ENCODE measurements at regions not wholly inside any gene's neighbourhood (a gene's known extent, or its start where the extent isn't known, plus 50 kb on each side); places are given as distances from the start of the nearest gene placed in this dataset.
"Not testable (repeated sequence)": the region's sequence is repeated elsewhere in the genome, so short reads cannot be mapped to it uniquely, and the experiment has no call there.

DNA sequence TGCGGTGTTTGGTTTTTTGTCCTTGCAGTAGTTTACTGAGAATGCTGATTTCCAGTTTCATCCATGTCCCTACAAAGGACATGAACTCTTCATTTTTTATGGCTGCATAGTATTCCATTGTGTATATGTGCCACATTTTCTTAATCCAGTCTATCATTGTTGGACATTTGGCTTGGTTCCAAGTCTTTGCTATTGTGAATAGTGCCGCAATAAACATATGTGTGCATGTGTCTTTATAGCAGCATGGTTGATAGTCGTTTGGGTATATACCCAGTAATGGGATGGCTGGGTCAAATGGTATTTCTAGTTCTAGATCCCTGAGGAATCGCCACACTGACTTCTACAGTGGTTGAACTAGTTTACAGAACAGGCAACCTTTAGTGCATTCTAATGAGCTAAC, 178.5 kb upstream of the GRIN3A start:
- FAIRE-seq; DNase-seq (ENCODE audit: extremely low spot score, insufficient read length, low read depth): not testable (repeated sequence)

DNA sequence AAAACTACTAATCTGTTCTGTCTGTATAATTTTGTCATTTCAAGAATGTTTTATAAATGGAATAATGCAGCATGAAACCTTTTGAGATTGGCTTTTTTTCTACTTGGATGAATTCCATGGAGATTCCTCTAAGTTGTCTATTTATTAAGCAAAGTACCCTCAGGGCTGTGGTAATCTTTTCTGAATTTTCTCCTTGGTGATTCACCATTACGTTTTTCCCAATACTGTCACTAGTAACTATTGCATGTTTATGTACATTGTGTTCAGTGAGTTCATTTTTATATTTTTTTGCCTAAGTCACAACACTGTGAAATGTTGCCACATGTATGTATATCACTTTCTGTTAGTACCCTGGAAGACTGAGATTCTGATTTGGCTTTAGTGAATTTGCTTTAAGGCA, 177.0 kb upstream of the GRIN3A start:
- FAIRE-seq (no peak), DNase-seq (ENCODE audit: extremely low spot score, insufficient read length, low read depth) (no peak)

DNA sequence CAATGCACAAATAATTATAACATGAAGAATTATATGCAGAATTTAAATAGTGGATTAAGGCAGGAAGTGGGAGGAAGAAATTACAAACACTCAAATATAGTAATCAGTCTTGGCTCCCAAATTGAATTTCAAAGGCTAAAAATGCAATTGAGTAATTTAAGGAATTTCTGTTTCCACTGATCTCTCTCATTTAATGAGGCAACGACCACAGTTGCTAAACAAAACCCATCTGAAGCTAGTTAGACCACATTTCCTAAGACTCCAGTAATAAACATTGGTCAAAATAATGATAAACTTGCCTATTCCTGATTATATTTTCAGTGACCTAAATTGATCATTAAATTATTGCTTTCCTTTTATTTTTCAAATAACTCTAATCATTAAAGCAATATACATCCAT, 174.3 kb upstream of the GRIN3A start:
- DNase-seq (ENCODE audit: extremely low spot score, insufficient read length, low read depth), result no peak
- FAIRE-seq, result no peak

DNA sequence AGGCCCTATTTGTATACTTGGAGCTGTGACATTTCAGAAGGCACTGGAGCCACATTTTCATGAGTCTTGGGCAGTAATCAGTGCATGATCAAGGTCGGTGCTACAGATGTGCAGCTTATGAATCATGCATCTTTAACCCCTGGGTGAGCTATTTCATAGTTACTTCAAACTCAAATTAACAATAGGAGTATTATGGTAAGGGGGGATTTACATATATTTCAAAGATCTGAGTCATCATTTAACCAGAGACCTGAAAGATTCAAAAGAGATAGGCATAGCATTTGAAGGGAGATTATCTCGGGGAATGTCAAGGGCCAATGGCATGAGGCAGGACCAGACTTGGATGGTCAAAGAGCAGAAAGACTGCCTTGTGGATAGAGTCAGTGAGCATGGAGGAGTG, 169.0 kb upstream of the GRIN3A start:
- DNase-seq (ENCODE audit: extremely low spot score, insufficient read length, low read depth), result no peak

DNA sequence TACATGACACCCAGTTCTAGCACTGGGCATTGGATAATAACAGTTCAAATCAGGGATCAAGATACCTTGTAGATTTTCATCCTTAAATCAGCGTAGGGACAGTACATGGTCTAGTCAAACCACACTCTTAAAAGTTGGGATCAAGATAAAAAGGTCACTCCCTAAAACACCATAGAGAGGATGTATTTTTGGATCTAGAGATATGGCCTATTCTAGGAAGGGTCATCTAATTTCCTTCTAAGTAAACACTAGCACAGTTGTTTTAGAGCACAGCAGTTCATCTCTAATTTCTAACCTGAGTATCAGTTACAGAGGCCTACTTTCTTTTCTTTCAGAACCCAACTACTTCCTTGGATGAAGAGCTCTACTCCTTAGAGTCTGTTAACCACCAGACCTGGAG, 166.4 kb upstream of the GRIN3A start:
- no peak for DNase-seq (ENCODE audit: extremely low spot score, insufficient read length, low read depth)
- FAIRE-seq, result no peak

More for the DNA sequence above, 169.0 kb upstream of the GRIN3A start:
- FAIRE-seq, result no peak

DNA sequence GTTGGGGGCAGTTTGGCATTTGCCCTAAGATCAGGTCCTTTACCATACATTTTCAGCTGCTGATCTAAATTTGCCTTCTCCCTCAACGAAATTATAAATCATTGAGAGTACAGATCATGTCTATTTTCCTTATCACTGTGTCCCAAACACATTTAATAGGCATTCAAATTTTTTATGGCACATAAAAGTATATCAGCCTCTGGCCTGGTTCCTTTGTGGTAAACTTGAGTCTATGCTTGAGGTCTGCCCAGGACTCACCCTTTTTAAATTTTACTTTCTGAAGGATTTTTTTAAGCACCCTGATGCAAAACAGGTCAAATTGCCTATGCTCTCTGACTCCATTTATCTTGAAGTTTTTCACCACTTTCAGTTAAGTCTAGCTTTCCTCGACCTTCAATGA, 163.6 kb upstream of the GRIN3A start:
- no peak for DNase-seq (ENCODE audit: extremely low spot score, insufficient read length, low read depth)
- no peak for FAIRE-seq

DNA sequence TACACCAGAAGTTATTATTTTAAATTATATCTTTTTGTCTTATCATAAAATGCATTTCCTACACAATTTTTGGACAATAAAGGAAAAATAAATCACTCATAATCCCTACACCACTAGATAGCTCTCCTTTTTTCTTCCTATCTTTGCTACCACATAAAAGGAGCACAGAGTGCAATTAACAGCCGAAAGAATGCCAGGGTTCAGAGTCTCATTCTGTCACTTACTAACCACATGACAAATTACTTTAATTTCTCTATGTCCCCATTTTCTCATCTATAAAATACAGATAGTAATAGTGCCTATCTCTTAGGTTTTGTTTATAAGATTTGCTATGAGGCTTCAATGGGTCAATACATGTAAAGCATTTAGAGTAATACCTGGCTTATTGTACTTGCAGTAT, 158.7 kb upstream of the GRIN3A start:
- FAIRE-seq, result no peak
- no peak for DNase-seq (ENCODE audit: extremely low spot score, insufficient read length, low read depth)

DNA sequence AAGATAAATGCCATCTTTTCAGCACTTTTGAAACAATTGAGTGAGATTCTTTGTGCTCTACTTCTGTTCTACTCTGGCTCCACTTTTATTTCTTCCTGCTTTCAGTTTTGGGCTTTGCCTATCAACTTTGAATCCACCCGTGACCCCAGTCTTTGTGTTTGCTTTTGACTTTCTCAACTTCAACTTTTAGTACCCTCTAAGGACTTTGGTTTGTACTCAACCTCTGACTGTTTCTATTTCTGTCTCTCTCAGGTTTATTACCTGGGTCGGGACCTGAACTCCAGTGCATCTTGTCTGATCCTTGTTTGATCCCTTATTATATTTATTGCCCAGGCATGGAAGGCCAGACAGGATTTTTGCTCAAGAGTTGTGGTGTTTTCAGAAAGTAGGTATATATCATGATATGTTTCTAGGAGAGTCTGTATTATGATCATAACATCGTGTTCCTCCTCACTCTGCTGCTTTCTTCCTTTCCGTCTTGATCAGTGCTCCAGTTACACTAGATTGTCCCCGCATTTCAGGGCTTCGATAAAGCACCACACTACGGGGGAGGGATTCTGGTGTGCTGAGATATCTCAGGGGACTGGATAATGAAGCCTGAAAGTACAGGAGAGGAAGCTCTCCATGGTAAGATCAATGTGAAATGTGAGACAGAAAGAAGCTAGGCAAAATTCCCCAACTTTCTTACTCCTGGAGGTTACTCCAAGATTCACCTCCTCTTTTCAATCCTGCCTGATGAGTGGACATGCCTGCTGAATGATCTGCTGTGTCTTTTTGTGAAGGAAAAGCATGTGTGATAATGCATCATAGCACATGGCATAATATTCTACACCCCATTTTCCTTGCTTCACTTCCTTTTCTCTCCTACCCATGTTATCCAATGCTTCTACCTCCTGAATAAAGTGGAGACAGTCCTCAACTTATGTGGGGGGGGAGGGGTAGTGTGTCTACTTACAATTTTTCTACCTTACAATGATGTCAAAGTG, 155.5 kb upstream of the GRIN3A start:
- FAIRE-seq, result no peak
- no peak for DNase-seq (ENCODE audit: extremely low spot score, insufficient read length, low read depth)

DNA sequence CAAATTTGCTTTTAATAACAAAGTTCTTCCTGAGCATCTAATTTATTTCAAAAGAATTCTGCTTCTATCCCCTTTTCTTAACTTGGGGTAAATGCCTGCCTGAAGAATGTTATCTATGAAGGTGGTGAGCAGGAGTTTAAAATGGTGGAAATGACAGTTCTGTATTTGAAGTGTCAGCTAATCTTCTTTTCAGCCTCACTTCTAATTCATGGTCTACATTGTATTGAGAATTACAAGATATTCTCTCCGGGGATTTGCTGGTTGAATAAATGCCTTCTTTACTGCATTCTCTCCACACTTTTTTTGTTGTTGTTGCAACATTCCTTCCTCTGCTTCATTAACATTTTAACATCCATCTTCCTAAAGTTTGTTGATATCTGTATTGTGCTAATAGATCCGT, 143.1 kb upstream of the GRIN3A start:
- no peak for DNase-seq (ENCODE audit: extremely low spot score, insufficient read length, low read depth)
- no peak for FAIRE-seq

DNA sequence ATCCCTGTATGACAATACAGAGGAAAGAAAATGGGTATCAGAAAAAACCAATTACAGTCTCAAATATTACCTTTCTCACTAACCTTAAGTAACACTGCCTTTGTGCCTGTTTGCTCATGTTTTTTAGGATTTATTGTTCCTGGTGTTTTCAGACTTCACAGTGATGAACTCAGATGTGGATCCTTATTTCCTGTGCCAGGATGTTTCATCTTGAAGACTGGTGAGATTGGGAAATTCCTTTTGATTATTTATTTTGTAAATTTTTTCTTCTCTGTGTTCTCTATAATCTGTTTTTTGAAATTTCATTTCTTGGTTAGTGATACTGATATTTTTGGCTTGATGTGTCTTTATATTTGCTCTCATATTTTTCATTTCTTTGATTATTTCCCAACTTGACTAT, 142.4 kb upstream of the GRIN3A start:
- DNase-seq (ENCODE audit: extremely low spot score, insufficient read length, low read depth) (no peak), FAIRE-seq (no peak)

DNA sequence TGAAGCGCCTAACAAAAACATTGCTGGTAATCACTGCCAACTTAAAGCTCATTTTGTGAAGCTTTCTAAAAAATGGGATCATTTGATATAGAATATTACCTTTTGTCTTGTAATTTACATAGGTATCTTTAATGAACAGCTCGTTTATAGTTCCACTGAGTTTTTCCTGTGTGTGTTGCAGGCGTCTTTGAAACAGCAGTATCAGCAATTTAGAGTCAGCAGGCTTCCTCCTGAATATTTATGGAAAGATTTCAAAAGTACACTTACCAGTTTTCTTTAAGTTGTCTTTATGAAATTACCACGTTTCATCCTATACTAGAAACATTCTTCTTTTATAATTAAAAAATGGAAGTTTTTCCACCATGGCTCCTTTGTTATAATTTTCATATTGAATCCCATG, 140.3 kb upstream of the GRIN3A start:
- DNase-seq (ENCODE audit: extremely low spot score, insufficient read length, low read depth), result no peak
- no peak for FAIRE-seq

DNA sequence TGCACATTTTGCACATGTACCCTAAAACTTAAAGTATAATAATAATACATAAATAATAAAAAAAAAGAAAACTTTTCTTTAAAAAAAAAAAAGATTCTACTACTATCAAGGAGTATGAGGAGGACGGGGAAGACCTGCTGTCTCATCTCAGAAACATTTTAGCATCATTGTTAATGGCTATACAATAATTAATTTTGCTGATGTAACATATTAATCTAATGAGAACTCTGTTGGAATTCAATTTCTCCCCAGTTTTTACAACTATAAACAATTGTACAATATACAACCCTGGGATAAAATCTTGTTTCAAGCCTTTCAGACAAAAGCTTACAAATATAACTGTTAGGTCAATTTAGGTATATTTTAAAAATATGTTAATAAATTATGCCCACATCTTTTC, 139.0 kb upstream of the GRIN3A start:
- no peak for DNase-seq (ENCODE audit: extremely low spot score, insufficient read length, low read depth)
- no peak for FAIRE-seq

DNA sequence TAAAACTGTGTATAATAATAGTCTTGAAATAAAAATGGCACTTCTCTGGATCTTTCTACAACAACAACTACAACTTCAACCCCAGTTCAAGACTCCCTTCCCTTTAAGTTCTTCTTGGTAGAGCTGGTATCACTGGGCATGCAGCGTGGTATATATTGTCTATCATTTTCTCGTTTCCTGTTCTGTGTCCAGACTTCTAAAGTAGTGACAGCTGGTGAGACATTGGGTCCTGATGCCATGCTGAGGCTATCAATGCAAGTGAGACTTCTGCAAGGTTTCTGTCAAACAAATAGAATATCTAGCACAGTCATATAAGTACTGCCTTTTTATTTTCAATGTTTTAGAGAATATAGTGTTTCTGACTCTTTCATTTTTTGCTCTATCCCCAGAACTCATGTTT, 123.0 kb upstream of the GRIN3A start:
- FAIRE-seq (no peak), DNase-seq (ENCODE audit: extremely low spot score, insufficient read length, low read depth) (no peak)

DNA sequence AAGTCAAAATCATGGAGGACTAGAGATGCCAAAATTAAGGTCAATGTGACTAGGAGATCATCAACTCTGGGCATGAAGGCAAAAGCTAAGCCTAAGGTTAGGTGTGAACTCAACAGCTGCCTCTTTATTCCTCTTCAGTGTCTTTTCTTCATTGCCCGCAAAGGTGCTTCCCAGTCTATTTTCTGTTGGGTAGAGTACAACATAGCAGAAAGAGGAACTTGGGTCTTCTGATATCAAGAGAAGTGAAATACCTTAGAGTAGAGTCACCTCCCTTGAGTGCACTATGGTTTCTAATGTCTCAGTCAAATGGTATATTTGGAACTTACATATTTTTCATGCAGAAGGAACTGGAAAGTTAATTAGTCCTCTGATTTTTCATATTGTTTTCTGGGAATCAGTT, 122.5 kb upstream of the GRIN3A start:
- no peak for DNase-seq (ENCODE audit: extremely low spot score, insufficient read length, low read depth)
- FAIRE-seq, result no peak

DNA sequence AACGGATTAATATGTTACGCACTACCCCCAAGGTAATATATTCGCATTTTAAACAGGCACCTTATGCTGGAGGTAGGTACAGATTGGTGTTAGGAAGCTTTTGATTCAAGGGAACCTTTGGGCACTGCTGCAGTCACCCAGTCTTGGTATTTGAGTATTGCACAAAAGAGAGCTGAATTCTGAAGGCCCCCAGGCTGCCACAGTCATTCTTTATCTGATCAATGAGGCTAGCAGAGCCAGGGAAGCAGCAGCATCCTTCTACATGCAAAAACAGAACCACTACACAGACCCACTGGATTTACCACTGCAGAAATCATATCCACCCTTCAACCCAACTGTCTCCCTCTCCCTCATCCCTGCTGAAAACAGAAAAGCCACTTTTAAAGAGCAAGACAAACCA, 121.2 kb upstream of the GRIN3A start:
- DNase-seq (ENCODE audit: extremely low spot score, insufficient read length, low read depth) (no peak), FAIRE-seq (no peak)

DNA sequence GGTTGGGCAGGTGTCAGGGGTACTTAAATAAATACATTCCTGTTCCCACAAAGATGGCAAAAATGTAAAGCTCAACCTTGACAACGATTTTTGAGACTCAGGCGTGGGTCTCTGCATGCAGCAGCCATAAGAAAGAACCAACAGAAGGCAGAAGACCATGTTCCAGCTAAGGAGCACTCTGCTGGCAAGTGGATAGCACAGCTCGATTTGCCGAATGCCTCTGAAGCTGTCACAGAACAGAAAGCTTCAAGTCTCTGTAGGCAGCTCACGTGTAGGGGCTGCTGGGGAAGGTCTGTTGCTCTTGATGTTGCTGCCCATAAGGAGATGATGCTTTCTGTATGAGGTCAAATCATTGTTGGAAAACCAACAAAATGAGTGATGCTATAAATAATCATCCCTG, 119.6 kb upstream of the GRIN3A start:
- FAIRE-seq (no peak), DNase-seq (ENCODE audit: extremely low spot score, insufficient read length, low read depth) (no peak)

DNA sequence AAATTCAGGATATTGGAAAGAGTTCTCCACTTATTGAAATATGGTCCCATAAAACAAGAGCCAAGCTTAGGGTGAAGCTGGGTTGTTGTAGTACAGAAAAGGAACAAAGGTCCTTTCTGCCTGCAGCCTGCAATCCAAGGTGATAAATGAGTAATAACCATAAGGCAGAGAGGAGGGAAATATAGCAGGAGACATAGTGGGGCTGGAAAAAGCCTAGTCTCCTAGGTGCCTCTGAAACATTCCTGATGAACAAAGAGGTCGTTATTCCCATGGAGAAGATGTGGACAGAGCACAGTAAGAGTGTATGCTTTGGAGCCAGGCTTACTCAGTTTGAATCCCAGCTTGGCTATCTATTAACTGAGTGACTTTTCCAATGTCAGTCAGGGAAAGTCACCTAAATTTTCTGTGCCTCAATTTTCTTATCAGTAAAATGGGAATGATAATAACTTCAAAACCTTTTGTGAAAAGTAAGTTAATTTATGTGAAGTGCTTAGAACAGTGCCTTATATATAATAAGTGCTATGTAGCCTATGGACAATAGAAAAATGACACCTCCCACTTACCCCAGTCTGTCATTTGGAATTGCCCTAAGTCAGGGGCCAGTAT, 110.8 kb upstream of the GRIN3A start:
- DNase-seq (ENCODE audit: extremely low spot score, insufficient read length, low read depth) (no peak), FAIRE-seq (no peak)

DNA sequence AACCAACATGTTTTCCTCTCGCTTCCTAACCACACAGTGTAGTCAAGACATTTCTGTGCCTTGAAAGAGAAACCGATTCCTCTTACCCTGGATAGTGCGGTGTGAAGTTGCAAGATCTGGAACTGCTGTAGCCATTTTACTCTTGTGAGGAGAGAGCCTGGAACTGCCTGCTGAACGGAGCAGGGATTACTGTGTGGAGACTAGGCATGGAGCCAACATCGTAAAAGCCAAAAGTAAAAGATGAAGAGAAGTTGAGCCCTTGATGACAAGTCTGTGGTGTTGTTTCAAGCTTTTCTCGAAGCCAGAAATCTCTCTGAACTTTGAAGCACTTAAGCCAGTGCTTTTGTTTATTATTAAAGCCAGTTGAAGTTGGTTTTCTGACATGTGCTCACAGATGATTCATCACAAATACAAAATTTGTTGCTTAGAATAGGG, 110.1 kb upstream of the GRIN3A start:
- DNase-seq (ENCODE audit: extremely low spot score, insufficient read length, low read depth), result no peak
- no peak for FAIRE-seq

DNA sequence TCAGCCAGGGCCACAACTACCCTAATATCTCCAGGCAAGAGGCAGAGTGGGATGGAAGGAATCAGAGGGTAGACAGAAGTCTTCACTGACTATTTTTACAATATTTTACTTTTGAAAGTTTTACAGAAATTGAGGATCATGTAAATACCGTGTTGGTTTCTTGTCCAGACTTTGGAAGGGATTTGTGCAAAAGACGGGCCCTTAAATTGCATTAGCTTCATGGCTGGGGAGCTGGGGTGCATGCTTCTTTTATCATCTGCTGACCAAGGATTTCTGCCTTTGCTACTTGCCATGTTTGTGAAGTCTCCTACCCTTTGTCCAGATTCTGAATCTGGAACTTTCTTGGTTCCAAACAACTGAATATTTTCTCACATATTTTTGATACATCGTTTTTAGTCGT, 107.7 kb upstream of the GRIN3A start:
- FAIRE-seq (no peak), DNase-seq (ENCODE audit: extremely low spot score, insufficient read length, low read depth) (no peak)

DNA sequence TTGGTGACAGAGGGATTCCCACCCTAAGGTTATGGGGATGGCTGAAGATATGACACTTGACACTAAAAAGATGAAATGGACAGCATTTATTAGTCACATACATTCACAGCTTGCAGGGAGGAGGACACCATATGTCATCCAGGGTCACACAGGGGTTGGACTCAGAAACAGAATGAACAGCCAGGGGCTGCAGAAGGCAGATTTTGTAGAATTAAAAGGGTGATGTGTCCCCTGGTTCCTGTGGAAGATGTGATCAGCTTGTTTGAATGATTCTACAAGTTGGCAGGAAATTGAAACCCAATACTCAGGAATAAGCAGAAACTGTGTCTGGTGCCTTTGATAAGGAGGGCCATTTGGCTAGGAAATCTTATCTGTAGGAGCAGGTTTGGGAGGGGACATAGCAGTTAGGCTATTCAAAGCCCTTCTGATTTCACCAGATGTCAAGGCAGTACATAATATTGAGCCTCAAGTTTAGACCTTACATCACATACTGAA, 102.3 kb upstream of the GRIN3A start:
- no peak for DNase-seq (ENCODE audit: extremely low spot score, insufficient read length, low read depth)
- no peak for FAIRE-seq

DNA sequence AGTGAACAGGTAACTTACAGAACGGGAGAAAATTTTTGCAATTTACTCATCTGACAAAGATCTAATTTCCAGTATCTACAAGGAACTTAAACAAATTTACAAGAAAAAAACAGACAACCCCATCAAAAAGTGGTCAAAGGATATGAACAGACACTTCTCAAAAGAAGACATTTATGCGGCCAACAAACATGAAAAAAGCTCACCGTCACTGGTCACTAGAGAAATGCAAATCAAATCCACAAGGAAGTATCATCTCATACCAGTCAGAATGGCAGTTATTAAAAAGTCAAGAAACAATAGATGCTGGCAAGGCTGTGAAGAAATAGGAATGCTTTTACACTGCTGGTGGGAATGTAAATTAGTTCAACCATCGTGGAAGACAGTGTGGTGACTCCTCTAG, 100.5 kb upstream of the GRIN3A start:
- FAIRE-seq; DNase-seq (ENCODE audit: extremely low spot score, insufficient read length, low read depth): not testable (repeated sequence)

Measured in GM18507 (cell line).